Activated T-helper 2 cell treated with anti-CD3 and anti-CD28 coated beads, Interferon-gamma antibody, Interleukin-2, Interleukin-4, amounts not matched to agents 10 μg/mL and 5 μg/mL and 100 μg/mL, durations not matched to agents 14 hours and 24 hours and 36 hours (primary cell): ENCODE measurements at regions not wholly inside any gene's neighbourhood (a gene's known extent, or its start where the extent isn't known, plus 50 kb on each side); places are given as distances from the start of the nearest gene placed in this dataset.
"Not testable (repeated sequence)": the region's sequence is repeated elsewhere in the genome, so short reads cannot be mapped to it uniquely, and the experiment has no call there.

Experiments used
- DNase-seq: peaks from one replicate; pipeline ENCODE4 v3.0.0; 2021; ENCODE audit warnings: low spot score
- H3K27ac Mint-ChIP-seq: one replicate; pipeline ENCODE4 v1.8.0; 2021; ENCODE audit warnings: mixed read lengths
- H3K27me3 Mint-ChIP-seq: one replicate; pipeline ENCODE4 v1.8.0; 2021; ENCODE audit warnings: low read depth, mixed read lengths
- H3K36me3 Mint-ChIP-seq: one replicate; pipeline ENCODE4 v1.8.0; 2021; ENCODE audit warnings: low read depth, mixed read lengths
- H3K4me1 Mint-ChIP-seq: one replicate; pipeline ENCODE4 v1.8.0; 2021; ENCODE audit warnings: low read depth, mixed read lengths
- H3K4me3 Mint-ChIP-seq: one replicate; pipeline ENCODE4 v1.8.0; 2021; ENCODE audit warnings: low read depth, mild to moderate bottlenecking, moderate library complexity, mixed read lengths
- H3K9me3 Mint-ChIP-seq: one replicate; pipeline ENCODE4 v1.8.0; 2021; ENCODE audit warnings: mixed read lengths
- intact Hi-C: fragments of 100-400 bp; cut with micrococcal nuclease; formaldehyde crosslinking; loops from one replicate; pipeline ENCODE4 v1.15.1; 2023

GRCh38 chr1:38744452-38745350, 114.9 kb downstream of the RRAGC start:
- Mint-ChIP-seq H3K27me3 (no peaks in the 10 kb centered on the region), H3K4me3 (no peak overlapping the region), H3K4me1 (peaks cover 6% of the 10 kb centered on the region), H3K9me3 (no peaks in the 10 kb centered on the region), H3K27ac (no peak overlapping the region), H3K36me3 (no peaks in the 10 kb centered on the region)
- DNase-seq = no peak
- intact Hi-C loops = no loop called here

- Mint-ChIP-seq H3K36me3 (no peaks in the 10 kb centered on the region), H3K9me3 (no peaks in the 10 kb centered on the region), H3K27ac (no peak overlapping the region), H3K4me1 (peaks cover 6% of the 10 kb centered on the region), H3K4me3 (no peak overlapping the region), H3K27me3 (peaks cover 4% of the 10 kb centered on the region)
- DNase-seq = no peak
- intact Hi-C loops = no loop called here
Measured at GRCh38 chr1:38743184-38743583, 116.4 kb downstream of the RRAGC start.

GRCh38 chr1:38741341-38741740, 118.2 kb downstream of the RRAGC start:
- intact Hi-C loops = no loop called here
- Mint-ChIP-seq H3K27me3 (peaks cover 4% of the 10 kb centered on the region), H3K9me3 (no peaks in the 10 kb centered on the region), H3K4me1 (peaks cover 6% of the 10 kb centered on the region), H3K27ac (no peak overlapping the region), H3K4me3 (no peak overlapping the region), H3K36me3 (no peaks in the 10 kb centered on the region)
- DNase-seq = no peak

GRCh38 chr1:38740487-38740886, 119.1 kb downstream of the RRAGC start:
- Mint-ChIP-seq H3K4me3 (no peak overlapping the region), H3K27me3 (peaks cover 4% of the 10 kb centered on the region), H3K9me3 (no peaks in the 10 kb centered on the region), H3K27ac (no peak overlapping the region), H3K36me3 (no peaks in the 10 kb centered on the region), H3K4me1 (peaks cover 1% of the 10 kb centered on the region)
- DNase-seq = no peak
- intact Hi-C loops = no loop called here

GRCh38 chr1:38738207-38738606, 121.4 kb downstream of the RRAGC start:
- no peak for DNase-seq
- intact Hi-C loops = no loop called here
- no peaks in the 10 kb centered on the region for H3K4me1 Mint-ChIP-seq
- H3K36me3 Mint-ChIP-seq = no peaks in the 10 kb centered on the region
- no peak overlapping the region for H3K4me3 Mint-ChIP-seq
- H3K27ac Mint-ChIP-seq = no peak overlapping the region
- H3K9me3 Mint-ChIP-seq = no peaks in the 10 kb centered on the region
- H3K27me3 Mint-ChIP-seq = peaks cover 13% of the 10 kb centered on the region

GRCh38 chr1:38736399-38736798, 123.2 kb downstream of the RRAGC start:
- Mint-ChIP-seq H3K27me3 (peaks cover 27% of the 10 kb centered on the region), H3K9me3 (no peaks in the 10 kb centered on the region), H3K4me3 (no peak overlapping the region), H3K27ac (no peak overlapping the region), H3K36me3 (no peaks in the 10 kb centered on the region), H3K4me1 (no peaks in the 10 kb centered on the region)
- intact Hi-C loops = no loop called here
- DNase-seq = no peak

GRCh38 chr1:38735651-38736161, 123.9 kb downstream of the RRAGC start:
- Mint-ChIP-seq H3K27ac (no peak overlapping the region), H3K9me3 (no peaks in the 10 kb centered on the region), H3K36me3 (no peaks in the 10 kb centered on the region), H3K4me3 (no peak overlapping the region), H3K4me1 (no peaks in the 10 kb centered on the region), H3K27me3 (peaks cover 27% of the 10 kb centered on the region)
- no peak for DNase-seq
- intact Hi-C loops = no loop called here

GRCh38 chr1:38733761-38734160, 125.8 kb downstream of the RRAGC start:
- Mint-ChIP-seq H3K4me3 (no peak overlapping the region), H3K4me1 (no peaks in the 10 kb centered on the region), H3K27ac (no peak overlapping the region), H3K36me3 (no peaks in the 10 kb centered on the region), H3K27me3 (peaks cover 32% of the 10 kb centered on the region), H3K9me3 (no peaks in the 10 kb centered on the region)
- intact Hi-C loops = no loop called here
- no peak for DNase-seq

GRCh38 chr1:38730511-38731397, 128.8 kb downstream of the RRAGC start:
- no peak for DNase-seq
- Mint-ChIP-seq H3K4me3 (no peak overlapping the region), H3K27me3 (peaks cover 55% of the 10 kb centered on the region), H3K36me3 (no peaks in the 10 kb centered on the region), H3K4me1 (no peaks in the 10 kb centered on the region), H3K9me3 (no peaks in the 10 kb centered on the region), H3K27ac (no peak overlapping the region)
- intact Hi-C loops = no loop called here

GRCh38 chr1:38728585-38728908, 131.0 kb downstream of the RRAGC start:
- H3K36me3 Mint-ChIP-seq = no peaks in the 10 kb centered on the region
- H3K4me3 Mint-ChIP-seq = no peak overlapping the region
- intact Hi-C loops = no loop called here
- no peaks in the 10 kb centered on the region for H3K9me3 Mint-ChIP-seq
- no peak for DNase-seq
- no peaks in the 10 kb centered on the region for H3K4me1 Mint-ChIP-seq
- peaks cover 60% of the 10 kb centered on the region for H3K27me3 Mint-ChIP-seq
- no peak overlapping the region for H3K27ac Mint-ChIP-seq

- DNase-seq = no peak
- H3K4me1 Mint-ChIP-seq = no peaks in the 10 kb centered on the region
Measured at GRCh38 chr1:38727684-38728584, 131.6 kb downstream of the RRAGC start.

GRCh38 chr1:38725321-38725961, 134.1 kb downstream of the RRAGC start:
- H3K36me3 Mint-ChIP-seq, H3K4me1 Mint-ChIP-seq, H3K4me3 Mint-ChIP-seq, intact Hi-C loops, H3K9me3 Mint-ChIP-seq, H3K27ac Mint-ChIP-seq, DNase-seq: not testable (repeated sequence)
- H3K27me3 Mint-ChIP-seq = peaks cover 45% of the 10 kb centered on the region

More at GRCh38 chr1:38727684-38728584, 131.6 kb downstream of the RRAGC start:
- no peak overlapping the region for H3K4me3 Mint-ChIP-seq
- intact Hi-C loops = no loop called here
- H3K36me3 Mint-ChIP-seq = no peaks in the 10 kb centered on the region
- H3K27ac Mint-ChIP-seq = no peak overlapping the region
- H3K9me3 Mint-ChIP-seq = no peaks in the 10 kb centered on the region
- H3K27me3 Mint-ChIP-seq = peaks cover 58% of the 10 kb centered on the region
